ENCODE measurements at regions not wholly inside any gene's neighbourhood (a gene's known extent, or its start where the extent isn't known, plus 50 kb on each side); places are given as distances from the start of the nearest gene placed in this dataset.

DNA sequence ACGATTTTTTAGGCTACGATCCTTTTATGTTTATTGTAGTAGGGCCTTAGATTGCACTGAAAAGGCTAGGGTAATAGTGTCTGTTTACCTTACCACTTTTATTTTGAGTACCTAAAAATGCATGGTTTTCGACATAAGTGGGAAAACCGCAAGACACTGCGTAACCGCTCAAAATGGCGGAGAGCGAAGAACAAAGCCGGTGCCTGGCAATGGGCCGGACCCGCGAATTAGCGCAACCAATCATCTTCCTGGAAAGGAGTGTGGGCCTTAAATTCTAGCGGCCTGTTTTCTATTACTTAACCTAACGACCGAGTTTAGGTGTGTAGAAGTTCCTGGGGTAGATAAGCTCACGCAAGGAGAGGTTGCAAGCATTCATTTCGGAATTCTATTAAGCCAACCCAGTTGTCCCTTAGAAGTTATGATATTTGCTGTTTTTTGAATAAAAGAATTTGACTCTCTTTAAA, 118.0 kb downstream of the HFE start:
- peak overlapping the region; percentile 94 for H3K27ac ChIP-seq (ENCODE audit: low read depth, low read length)
- no peaks in the 10 kb centered on the region for H4K20me1 ChIP-seq (ENCODE audit: low read depth, low read length)
- H3K36me3 ChIP-seq (ENCODE audit: low read length), result no peaks in the 10 kb centered on the region
- H3K9me2 ChIP-seq (replicated peaks; ENCODE audit: insufficient read depth, low read length), result no peaks in the 10 kb centered on the region
- H3K4me3 ChIP-seq (ENCODE audit: insufficient read depth, low read length, poor library complexity, severe bottlenecking), result peak overlapping the region; percentile 67
- H3K9ac ChIP-seq (ENCODE audit: low read length), result peak overlapping the region; percentile 74
- peak overlapping the region; percentile 42 for H2AFZ ChIP-seq (ENCODE audit: low read depth, low read length, severe bottlenecking)
- H3K27me3 ChIP-seq (ENCODE audit: low read length), result no peaks in the 10 kb centered on the region
- H3K9me3 ChIP-seq (ENCODE audit: insufficient read depth, low read length), result no peaks in the 10 kb centered on the region
- no peaks in the 10 kb centered on the region for H3K79me2 ChIP-seq (ENCODE audit: insufficient read depth, low read length)
- H3F3A ChIP-seq (ENCODE audit: insufficient read depth), result peaks cover 71% of the 10 kb centered on the region
- peak overlapping the region; percentile 72 for H3K4me2 ChIP-seq (ENCODE audit: low read depth, low read length, poor library complexity, severe bottlenecking)
- no peak for TF ChIP-seq EZH2phosphoT487 (conservative IDR thresholded peaks at IDR 0.05; ENCODE audit: low read length)
- TF ChIP-seq, protein P1, sequence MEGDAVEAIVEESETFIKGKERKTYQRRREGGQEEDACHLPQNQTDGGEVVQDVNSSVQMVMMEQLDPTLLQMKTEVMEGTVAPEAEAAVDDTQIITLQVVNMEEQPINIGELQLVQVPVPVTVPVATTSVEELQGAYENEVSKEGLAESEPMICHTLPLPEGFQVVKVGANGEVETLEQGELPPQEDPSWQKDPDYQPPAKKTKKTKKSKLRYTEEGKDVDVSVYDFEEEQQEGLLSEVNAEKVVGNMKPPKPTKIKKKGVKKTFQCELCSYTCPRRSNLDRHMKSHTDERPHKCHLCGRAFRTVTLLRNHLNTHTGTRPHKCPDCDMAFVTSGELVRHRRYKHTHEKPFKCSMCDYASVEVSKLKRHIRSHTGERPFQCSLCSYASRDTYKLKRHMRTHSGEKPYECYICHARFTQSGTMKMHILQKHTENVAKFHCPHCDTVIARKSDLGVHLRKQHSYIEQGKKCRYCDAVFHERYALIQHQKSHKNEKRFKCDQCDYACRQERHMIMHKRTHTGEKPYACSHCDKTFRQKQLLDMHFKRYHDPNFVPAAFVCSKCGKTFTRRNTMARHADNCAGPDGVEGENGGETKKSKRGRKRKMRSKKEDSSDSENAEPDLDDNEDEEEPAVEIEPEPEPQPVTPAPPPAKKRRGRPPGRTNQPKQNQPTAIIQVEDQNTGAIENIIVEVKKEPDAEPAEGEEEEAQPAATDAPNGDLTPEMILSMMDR (IDR thresholded peaks at IDR 0.05; ENCODE audit: insufficient read depth, low read length, poor library complexity, severe bottlenecking), result no peak

- Histone ChIP-seq H3K9ac (ENCODE audit: low read length) (peak overlapping the region; percentile 74), H4K20me1 (ENCODE audit: low read depth, low read length) (no peaks in the 10 kb centered on the region), H3K36me3 (ENCODE audit: low read length) (no peaks in the 10 kb centered on the region), H3K4me2 (ENCODE audit: low read depth, low read length, poor library complexity, severe bottlenecking) (peak overlapping the region; percentile 72), H3K4me3 (ENCODE audit: insufficient read depth, low read length, poor library complexity, severe bottlenecking) (peak overlapping the region; percentile 67), H3K27me3 (ENCODE audit: low read length) (no peaks in the 10 kb centered on the region), H3K9me2 (replicated peaks; ENCODE audit: insufficient read depth, low read length) (no peaks in the 10 kb centered on the region), H3K79me2 (ENCODE audit: insufficient read depth, low read length) (no peaks in the 10 kb centered on the region), H3F3A (ENCODE audit: insufficient read depth) (peaks cover 64% of the 10 kb centered on the region), H3K9me3 (ENCODE audit: insufficient read depth, low read length) (no peaks in the 10 kb centered on the region), H3K27ac (ENCODE audit: low read depth, low read length) (peak overlapping the region; percentile 94), H2AFZ (ENCODE audit: low read depth, low read length, severe bottlenecking) (peak overlapping the region; percentile 42)
- TF ChIP-seq, protein P1 (IDR thresholded peaks at IDR 0.05; ENCODE audit: insufficient read depth, low read length, poor library complexity, severe bottlenecking), result no peak
- no peak for TF ChIP-seq EZH2phosphoT487 (conservative IDR thresholded peaks at IDR 0.05; ENCODE audit: low read length)
Measured at GRCh38 chr6:26205625-26206574, 118.7 kb downstream of the HFE start.

GRCh38 chr6:26206868-26207801, 119.9 kb downstream of the HFE start:
- Histone ChIP-seq H3K27me3 (ENCODE audit: low read length) (no peaks in the 10 kb centered on the region), H3K4me3 (ENCODE audit: insufficient read depth, low read length, poor library complexity, severe bottlenecking) (no peak overlapping the region), H3K9me3 (ENCODE audit: insufficient read depth, low read length) (no peaks in the 10 kb centered on the region), H3K27ac (ENCODE audit: low read depth, low read length) (peak overlapping the region; percentile 94), H3K9me2 (replicated peaks; ENCODE audit: insufficient read depth, low read length) (no peaks in the 10 kb centered on the region), H2AFZ (ENCODE audit: low read depth, low read length, severe bottlenecking) (no peak overlapping the region), H3K36me3 (ENCODE audit: low read length) (no peaks in the 10 kb centered on the region), H3F3A (ENCODE audit: insufficient read depth) (peaks cover 58% of the 10 kb centered on the region), H3K4me2 (ENCODE audit: low read depth, low read length, poor library complexity, severe bottlenecking) (peak overlapping the region; percentile 72), H4K20me1 (ENCODE audit: low read depth, low read length) (no peaks in the 10 kb centered on the region), H3K9ac (ENCODE audit: low read length) (0 out of 2 replicates have a peak overlapping the region, but pooled peaks have one; percentile 74), H3K79me2 (ENCODE audit: insufficient read depth, low read length) (no peaks in the 10 kb centered on the region)
- TF ChIP-seq, protein P1 (IDR thresholded peaks at IDR 0.05; ENCODE audit: insufficient read depth, low read length, poor library complexity, severe bottlenecking), result no peak
- TF ChIP-seq EZH2phosphoT487 (conservative IDR thresholded peaks at IDR 0.05; ENCODE audit: low read length), result no peak

Measured in SU-DHL-6 (cell line).